CD8-positive, alpha-beta memory T cell (primary cell): ENCODE measurements at regions not wholly inside any gene's neighbourhood (a gene's known extent, or its start where the extent isn't known, plus 50 kb on each side); places are given as distances from the start of the nearest gene placed in this dataset.
"Not testable (repeated sequence)": the region's sequence is repeated elsewhere in the genome, so short reads cannot be mapped to it uniquely, and the experiment has no call there.

ENCODE experiments used
- CTCF ChIA-PET: fragments of 350-600 bp; sonication (Branson Sonifier 250); formaldehyde crosslinking; loops from one replicate; lab custom pipeline; 2021; ENCODE audit warnings: antibody characterized with exemption; lab: Charles Lee
- POLR2A ChIA-PET: fragments of 350-600 bp; sonication (Branson Sonifier 250); formaldehyde crosslinking; loops from one replicate; lab custom pipeline; 2021; ENCODE audit warnings: antibody characterized with exemption; lab: Charles Lee
- DNase-seq, 5 donors: peaks; one replicate each; pipeline versions ENCODE4 v3.0.0 to v3.0.0-alpha.2; 2020 to 2022; ENCODE audit warnings: mixed read lengths in 1 of 5
- H3K27ac ChIP-seq: one replicate; pipeline ENCODE4 v1.7.0; 2013; ENCODE audit warnings: low read depth, mild to moderate bottlenecking, low read length, moderate library complexity
- H3K27me3 ChIP-seq: 2 replicates; pipeline ENCODE4 v1.7.0; 2013; ENCODE audit warnings: low read length, mild to moderate bottlenecking; ENCODE audit not compliant: insufficient read depth, poor library complexity, severe bottlenecking
- H3K36me3 ChIP-seq: 2 replicates; pipeline ENCODE4 v1.7.0; 2013; ENCODE audit warnings: mild to moderate bottlenecking, low read length, moderate library complexity; ENCODE audit not compliant: insufficient read depth
- H3K4me1 ChIP-seq: 2 replicates; pipeline ENCODE4 v1.7.0; 2013; ENCODE audit warnings: mild to moderate bottlenecking, low read length, moderate library complexity; ENCODE audit not compliant: insufficient read depth
- H3K4me3 ChIP-seq: 2 replicates; pipeline ENCODE4 v1.7.0; 2013; ENCODE audit warnings: mild to moderate bottlenecking, low read length
- H3K9me3 ChIP-seq: 2 replicates; pipeline ENCODE4 v1.7.0; 2013; ENCODE audit warnings: mild to moderate bottlenecking, low read length
- H3K27ac Mint-ChIP-seq, 8 donors: one replicate each; pipeline ENCODE4 v1.8.0; 2020 to 2021; ENCODE audit warnings: mixed read lengths in 8 of 8, mild to moderate bottlenecking in 6 of 8, inconsistent platforms in 3 of 8, moderate library complexity in 3 of 8
- H3K27me3 Mint-ChIP-seq, 2 donors: one replicate each; pipeline ENCODE4 v1.8.0; 2020 to 2021; ENCODE audit warnings: mixed read lengths in 2 of 2, mild to moderate bottlenecking in 1 of 2, moderate library complexity in 1 of 2
- H3K36me3 Mint-ChIP-seq, 3 donors: one replicate each; pipeline ENCODE4 v1.8.0; 2020 to 2021; ENCODE audit warnings: mixed read lengths in 3 of 3, inconsistent platforms in 1 of 3, mild to moderate bottlenecking in 1 of 3
- H3K4me1 Mint-ChIP-seq, 3 donors: one replicate each; pipeline ENCODE4 v1.8.0; 2020 to 2021; ENCODE audit warnings: mixed read lengths in 3 of 3, inconsistent platforms in 1 of 3, mild to moderate bottlenecking in 1 of 3
- H3K4me3 Mint-ChIP-seq, 7 donors: one replicate each; pipeline ENCODE4 v1.8.0; 2020 to 2021; ENCODE audit warnings: mixed read lengths in 7 of 7, mild to moderate bottlenecking in 6 of 7, moderate library complexity in 4 of 7, inconsistent platforms in 2 of 7
- H3K9me3 Mint-ChIP-seq, 5 donors: one replicate each; pipeline ENCODE4 v1.8.0; 2020 to 2022; ENCODE audit warnings: mixed read lengths in 5 of 5, mild to moderate bottlenecking in 3 of 5, moderate library complexity in 2 of 5, inconsistent platforms in 1 of 5

- H3K36me3 Mint-ChIP-seq, result no peaks in the 10 kb centered on the region
- no peaks in the 10 kb centered on the region for H3K27me3 Mint-ChIP-seq
- Histone ChIP-seq H3K4me1 (no peaks in the 10 kb centered on the region), H3K9me3 (no peaks in the 10 kb centered on the region), H3K27ac (no peak overlapping the region), H3K4me3 (no peak overlapping the region), H3K36me3 (no peaks in the 10 kb centered on the region), H3K27me3 (no peaks in the 10 kb centered on the region)
- no peak overlapping the region for H3K27ac Mint-ChIP-seq
- ChIA-PET POLR2A (no interaction called here), CTCF (no interaction called here)
- peaks cover 0 to 9% (median 4%) of the 10 kb centered on the region in 5 donors for H3K9me3 Mint-ChIP-seq
- no peaks in the 10 kb centered on the region for H3K4me1 Mint-ChIP-seq
- no peak overlapping the region for H3K4me3 Mint-ChIP-seq
- no peak for DNase-seq
These were observed 362.5 kb upstream of the PCDH15 start for GRCh38 chr10:55163388-55163979.

GRCh38 chr10:55162321-55162720 lies 361.3 kb upstream of the PCDH15 start:
- POLR2A ChIA-PET, H3K27me3 ChIP-seq, H3K9me3 Mint-ChIP-seq, H3K9me3 ChIP-seq, H3K27me3 Mint-ChIP-seq, H3K36me3 Mint-ChIP-seq, DNase-seq, H3K4me1 Mint-ChIP-seq, H3K4me3 ChIP-seq, H3K36me3 ChIP-seq, H3K27ac ChIP-seq, H3K4me1 ChIP-seq, H3K4me3 Mint-ChIP-seq, CTCF ChIA-PET, H3K27ac Mint-ChIP-seq: not testable (repeated sequence)

- no peak overlapping the region for H3K27ac ChIP-seq
- no peaks in the 10 kb centered on the region for H3K4me1 Mint-ChIP-seq
- POLR2A ChIA-PET, result no interaction called here
- no peak overlapping the region for H3K27ac Mint-ChIP-seq
- H3K9me3 Mint-ChIP-seq, result peaks cover 0 to 7% (median 5%) of the 10 kb centered on the region in 5 donors
- H3K4me3 Mint-ChIP-seq, result no peak overlapping the region
- H3K9me3 ChIP-seq, result no peaks in the 10 kb centered on the region
- no peak overlapping the region for H3K4me3 ChIP-seq
- DNase-seq, result no peak
- no peaks in the 10 kb centered on the region for H3K27me3 ChIP-seq
- CTCF ChIA-PET, result no interaction called here
- H3K27me3 Mint-ChIP-seq, result no peaks in the 10 kb centered on the region
- no peaks in the 10 kb centered on the region for H3K4me1 ChIP-seq
- no peaks in the 10 kb centered on the region for H3K36me3 ChIP-seq
- no peaks in the 10 kb centered on the region for H3K36me3 Mint-ChIP-seq
These were observed 359.7 kb upstream of the PCDH15 start for GRCh38 chr10:55160655-55161283.

- H3K4me3 ChIP-seq, result no peak overlapping the region
- Mint-ChIP-seq H3K36me3 (no peaks in the 10 kb centered on the region), H3K27me3 (no peaks in the 10 kb centered on the region), H3K9me3 (peaks cover 0 to 9% (median 5%) of the 10 kb centered on the region in 5 donors), H3K4me3 (no peak overlapping the region), H3K4me1 (no peaks in the 10 kb centered on the region), H3K27ac (no peak overlapping the region)
- DNase-seq, result no peak
- no peaks in the 10 kb centered on the region for H3K4me1 ChIP-seq
- H3K36me3 ChIP-seq, result no peaks in the 10 kb centered on the region
- ChIA-PET CTCF (no interaction called here), POLR2A (no interaction called here)
- no peak overlapping the region for H3K27ac ChIP-seq
- H3K9me3 ChIP-seq, result no peaks in the 10 kb centered on the region
- no peaks in the 10 kb centered on the region for H3K27me3 ChIP-seq
These were observed 357.6 kb upstream of the PCDH15 start for GRCh38 chr10:55158633-55159032.

GRCh38 chr10:55146032-55146431 lies 345.0 kb upstream of the PCDH15 start:
- no peak for DNase-seq
- ChIA-PET CTCF (no interaction called here), POLR2A (no interaction called here)
- H3K27ac Mint-ChIP-seq, result no peak overlapping the region
- H3K27me3 Mint-ChIP-seq, result no peaks in the 10 kb centered on the region
- H3K36me3 Mint-ChIP-seq, result no peaks in the 10 kb centered on the region
- Histone ChIP-seq H3K4me1 (no peaks in the 10 kb centered on the region), H3K9me3 (no peaks in the 10 kb centered on the region), H3K4me3 (no peak overlapping the region), H3K27me3 (no peaks in the 10 kb centered on the region), H3K36me3 (no peaks in the 10 kb centered on the region), H3K27ac (no peak overlapping the region)
- no peaks in the 10 kb centered on the region for H3K4me1 Mint-ChIP-seq
- no peak overlapping the region for H3K4me3 Mint-ChIP-seq
- peaks cover 2 to 26% (median 6%) of the 10 kb centered on the region in 5 donors for H3K9me3 Mint-ChIP-seq

GRCh38 chr10:55144001-55144400 lies 343.0 kb upstream of the PCDH15 start:
- no peak for DNase-seq
- Histone ChIP-seq H3K36me3 (no peaks in the 10 kb centered on the region), H3K27me3 (no peaks in the 10 kb centered on the region), H3K9me3 (no peaks in the 10 kb centered on the region), H3K27ac (no peak overlapping the region), H3K4me3 (no peak overlapping the region), H3K4me1 (no peaks in the 10 kb centered on the region)
- POLR2A ChIA-PET, result no interaction called here
- no peaks in the 10 kb centered on the region for H3K36me3 Mint-ChIP-seq
- no peaks in the 10 kb centered on the region for H3K4me1 Mint-ChIP-seq
- H3K27ac Mint-ChIP-seq, result no peak overlapping the region
- no peak overlapping the region for H3K4me3 Mint-ChIP-seq
- peaks cover 2 to 31% (median 4%) of the 10 kb centered on the region in 5 donors for H3K9me3 Mint-ChIP-seq
- no peaks in the 10 kb centered on the region for H3K27me3 Mint-ChIP-seq
- CTCF ChIA-PET, result no interaction called here

- DNase-seq, result no peak
- H3K27ac ChIP-seq, result no peak overlapping the region
- Mint-ChIP-seq H3K27me3 (no peaks in the 10 kb centered on the region), H3K4me3 (no peak overlapping the region), H3K27ac (no peak overlapping the region), H3K36me3 (no peaks in the 10 kb centered on the region), H3K4me1 (no peaks in the 10 kb centered on the region), H3K9me3 (peaks cover 2 to 36% (median 5%) of the 10 kb centered on the region in 5 donors)
- H3K36me3 ChIP-seq, result no peaks in the 10 kb centered on the region
- POLR2A ChIA-PET, result no interaction called here
- H3K4me1 ChIP-seq, result no peaks in the 10 kb centered on the region
- CTCF ChIA-PET, result no interaction called here
- H3K4me3 ChIP-seq, result no peak overlapping the region
- no peaks in the 10 kb centered on the region for H3K27me3 ChIP-seq
- H3K9me3 ChIP-seq, result no peaks in the 10 kb centered on the region
These were observed 340.9 kb upstream of the PCDH15 start for GRCh38 chr10:55141892-55142291.

GRCh38 chr10:55137063-55137462 lies 336.0 kb upstream of the PCDH15 start:
- CTCF ChIA-PET, result no interaction called here
- Histone ChIP-seq H3K36me3 (no peaks in the 10 kb centered on the region), H3K4me1 (no peaks in the 10 kb centered on the region), H3K27me3 (no peaks in the 10 kb centered on the region), H3K4me3 (no peak overlapping the region), H3K9me3 (no peaks in the 10 kb centered on the region), H3K27ac (no peak overlapping the region)
- Mint-ChIP-seq H3K4me3 (no peak overlapping the region), H3K27ac (no peak overlapping the region), H3K4me1 (no peaks in the 10 kb centered on the region), H3K9me3 (peaks cover 3 to 45% (median 4%) of the 10 kb centered on the region in 5 donors), H3K36me3 (no peaks in the 10 kb centered on the region), H3K27me3 (no peaks in the 10 kb centered on the region)
- DNase-seq, result no peak
- POLR2A ChIA-PET, result no interaction called here
